ENCODE measurements at regions not wholly inside any gene's neighbourhood (a gene's known extent, or its start where the extent isn't known, plus 50 kb on each side); places are given as distances from the start of the nearest gene placed in this dataset.

DNA sequence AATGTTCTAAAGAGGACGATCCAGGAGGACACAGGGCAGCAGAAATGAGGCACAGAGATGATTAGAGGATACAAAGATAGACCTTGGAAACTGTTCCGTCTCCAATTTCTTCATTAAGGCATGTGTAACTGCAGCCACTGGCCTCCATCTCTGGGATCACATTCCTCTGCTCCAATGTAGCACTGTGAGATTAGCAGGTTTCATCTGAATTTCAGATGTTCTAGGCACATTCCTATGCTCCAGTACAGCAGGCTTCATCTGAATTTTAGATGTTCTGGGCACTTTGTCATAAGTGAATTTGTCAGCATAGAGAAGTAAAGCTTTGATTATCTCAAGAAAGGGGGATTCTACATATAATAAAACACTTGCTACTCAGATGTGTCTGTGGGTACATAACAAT, 671.4 kb downstream of the MTRR start:
- intact Hi-C loops (cut with DNase I) = no loop called here
- H3K4me3 ChIP-seq = no peak overlapping the region
- H3K36me3 ChIP-seq (replicated peaks in 1 of 2) = no peaks in the 10 kb centered on the region
- no peaks in the 10 kb centered on the region for H3K27me3 ChIP-seq
- H3K9me3 ChIP-seq (replicated peaks in 1 of 3) = no peaks in the 10 kb centered on the region
- no peaks in the 10 kb centered on the region for H3K4me1 ChIP-seq (replicated peaks in 1 of 2)
- H3K27ac ChIP-seq = no peak overlapping the region
- TF ChIP-seq, protein P1, sequence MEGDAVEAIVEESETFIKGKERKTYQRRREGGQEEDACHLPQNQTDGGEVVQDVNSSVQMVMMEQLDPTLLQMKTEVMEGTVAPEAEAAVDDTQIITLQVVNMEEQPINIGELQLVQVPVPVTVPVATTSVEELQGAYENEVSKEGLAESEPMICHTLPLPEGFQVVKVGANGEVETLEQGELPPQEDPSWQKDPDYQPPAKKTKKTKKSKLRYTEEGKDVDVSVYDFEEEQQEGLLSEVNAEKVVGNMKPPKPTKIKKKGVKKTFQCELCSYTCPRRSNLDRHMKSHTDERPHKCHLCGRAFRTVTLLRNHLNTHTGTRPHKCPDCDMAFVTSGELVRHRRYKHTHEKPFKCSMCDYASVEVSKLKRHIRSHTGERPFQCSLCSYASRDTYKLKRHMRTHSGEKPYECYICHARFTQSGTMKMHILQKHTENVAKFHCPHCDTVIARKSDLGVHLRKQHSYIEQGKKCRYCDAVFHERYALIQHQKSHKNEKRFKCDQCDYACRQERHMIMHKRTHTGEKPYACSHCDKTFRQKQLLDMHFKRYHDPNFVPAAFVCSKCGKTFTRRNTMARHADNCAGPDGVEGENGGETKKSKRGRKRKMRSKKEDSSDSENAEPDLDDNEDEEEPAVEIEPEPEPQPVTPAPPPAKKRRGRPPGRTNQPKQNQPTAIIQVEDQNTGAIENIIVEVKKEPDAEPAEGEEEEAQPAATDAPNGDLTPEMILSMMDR (IDR thresholded peaks at IDR 0.05) = no peak
- no peak for TF ChIP-seq POLR2A (IDR thresholded peaks at IDR 0.05)
- 71 to 86% (median 76%) methylated on average over 2 of the region's 2 CpGs for WGBS, 4 donors
- no peak for DNase-seq

DNA sequence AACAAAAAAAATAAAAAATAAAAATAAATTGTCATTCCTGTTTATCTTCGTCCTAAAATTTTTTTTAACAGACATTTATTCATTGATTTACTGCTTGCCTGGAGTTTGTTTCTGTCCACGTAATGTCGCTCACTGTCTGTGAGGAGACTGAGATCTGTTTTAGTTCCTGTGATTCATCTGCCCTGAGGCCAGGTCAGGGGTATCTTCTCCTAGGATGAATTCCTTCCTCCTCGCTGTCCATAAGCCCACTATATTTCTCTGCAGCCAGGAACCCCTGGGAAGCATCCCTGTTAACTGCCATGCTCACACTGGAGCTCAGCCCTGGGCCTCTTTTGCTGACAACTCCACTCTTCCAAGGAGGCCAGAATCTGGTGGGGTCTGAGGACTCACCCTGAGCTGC, 682.0 kb downstream of the MTRR start:
- no peaks in the 10 kb centered on the region for H3K27me3 ChIP-seq
- 66 to 72% (median 70%) methylated on average over 4 of the region's 4 CpGs for WGBS, 4 donors
- DNase-seq = no peak
- no peaks in the 10 kb centered on the region for H3K4me1 ChIP-seq (replicated peaks in 1 of 2)
- no peak overlapping the region for H3K4me3 ChIP-seq
- no peaks in the 10 kb centered on the region for H3K36me3 ChIP-seq (replicated peaks in 1 of 2)
- intact Hi-C loops (cut with DNase I) = no loop called here
- TF ChIP-seq, protein P1 (IDR thresholded peaks at IDR 0.05) = no peak
- no peak for TF ChIP-seq POLR2A (IDR thresholded peaks at IDR 0.05)
- no peak overlapping the region for H3K27ac ChIP-seq
- H3K9me3 ChIP-seq (replicated peaks in 1 of 3) = no peaks in the 10 kb centered on the region

DNA sequence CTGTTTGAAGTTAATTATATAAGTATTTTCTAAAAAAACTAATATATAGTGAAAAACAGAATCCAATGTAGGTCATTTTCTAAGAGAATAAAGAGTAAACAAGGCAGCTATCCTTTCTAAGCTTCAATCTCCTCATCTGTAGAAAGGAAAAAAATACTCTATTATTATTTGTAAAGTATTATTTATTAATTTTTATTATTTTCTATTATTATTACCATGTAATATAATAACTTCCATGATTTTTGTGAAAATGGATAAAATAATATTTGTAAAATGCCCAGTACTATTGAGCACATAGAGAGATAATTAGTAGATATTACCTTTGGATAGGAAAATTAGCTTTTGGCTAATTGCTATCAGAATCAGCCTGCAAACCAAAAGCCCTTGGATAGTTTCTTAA, 684.4 kb downstream of the MTRR start:
- TF ChIP-seq, protein P1 (IDR thresholded peaks at IDR 0.05) = no peak
- no peak for TF ChIP-seq POLR2A (IDR thresholded peaks at IDR 0.05)
- intact Hi-C loops (cut with DNase I) = no loop called here
- Histone ChIP-seq H3K9me3 (replicated peaks in 1 of 3) (no peaks in the 10 kb centered on the region), H3K27ac (no peak overlapping the region), H3K27me3 (no peaks in the 10 kb centered on the region), H3K4me3 (no peak overlapping the region), H3K36me3 (replicated peaks in 1 of 2) (no peaks in the 10 kb centered on the region), H3K4me1 (replicated peaks in 1 of 2) (no peaks in the 10 kb centered on the region)
- no peak for DNase-seq

DNA sequence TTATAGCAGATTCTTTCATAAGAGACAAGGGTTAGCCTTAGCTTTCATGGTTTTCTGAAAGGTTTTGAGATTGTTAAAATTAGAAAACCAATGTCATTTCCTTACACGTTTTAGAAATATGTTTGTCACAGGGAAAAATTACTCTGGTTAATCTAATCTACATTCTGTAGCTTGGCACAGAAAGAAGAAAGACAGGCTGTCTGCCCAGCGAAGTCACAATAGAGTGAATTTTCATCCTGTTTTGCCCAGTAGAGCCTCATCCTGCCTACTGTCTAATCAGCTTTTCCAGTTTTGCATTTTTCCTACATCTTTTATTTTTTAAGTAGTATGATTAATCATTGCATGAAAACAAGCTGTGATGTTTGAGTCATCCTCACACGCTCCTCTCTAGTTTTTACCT, 688.8 kb downstream of the MTRR start:
- TF ChIP-seq POLR2A (IDR thresholded peaks at IDR 0.05) = no peak
- TF ChIP-seq, protein P1 (IDR thresholded peaks at IDR 0.05) = no peak
- Histone ChIP-seq H3K36me3 (replicated peaks in 1 of 2) (no peaks in the 10 kb centered on the region), H3K4me1 (replicated peaks in 1 of 2) (no peaks in the 10 kb centered on the region), H3K27me3 (no peaks in the 10 kb centered on the region), H3K9me3 (replicated peaks in 1 of 3) (no peaks in the 10 kb centered on the region), H3K27ac (no peak overlapping the region), H3K4me3 (no peak overlapping the region)
- DNase-seq = no peak
- WGBS, 4 donors = 51 to 63% (median 58%) methylated on average over 3 of the region's 3 CpGs
- intact Hi-C loops (cut with DNase I) = no loop called here
